ENCODE measurements at regions not wholly inside any gene's neighbourhood (a gene's known extent, or its start where the extent isn't known, plus 50 kb on each side); places are given as distances from the start of the nearest gene placed in this dataset.

GRCh38 chr4:116489739-116490138 is 595.6 kb downstream of the TRAM1L1 start:
- no peak overlapping the region for H3K4me3 ChIP-seq (replicated peaks; ENCODE audit: insufficient read depth, low read length)
- no peak for TF ChIP-seq SPI1 (IDR thresholded peaks at IDR 0.05; ENCODE audit: borderline replicate concordance, low read depth)
- no peak for TF ChIP-seq POLR2AphosphoS5 (IDR thresholded peaks at IDR 0.05; ENCODE audit: low read depth)
- no peak for TF ChIP-seq CTCF (IDR thresholded peaks at IDR 0.05; ENCODE audit: insufficient read depth, low read length)
- TF ChIP-seq REST (IDR thresholded peaks at IDR 0.05; ENCODE audit: insufficient replicate concordance, low read depth) = no peak
- no peak for TF ChIP-seq GABPA (IDR thresholded peaks at IDR 0.05; ENCODE audit: low read depth)
- no peak overlapping the region for H3K27ac ChIP-seq (replicated peaks)
- no peak for DNase-seq (ENCODE audit: low read depth in 1 of 2, low spot score in 1 of 2)
- H3K27me3 ChIP-seq (ENCODE audit: insufficient read depth, poor library complexity, severe bottlenecking) = no peaks in the 10 kb centered on the region

- DNase-seq (ENCODE audit: low read depth in 1 of 2, low spot score in 1 of 2) = no peak
- H3K4me3 ChIP-seq (replicated peaks; ENCODE audit: insufficient read depth, low read length) = no peak overlapping the region
- TF ChIP-seq REST (IDR thresholded peaks at IDR 0.05; ENCODE audit: insufficient replicate concordance, low read depth) = no peak
- no peak for TF ChIP-seq POLR2AphosphoS5 (IDR thresholded peaks at IDR 0.05; ENCODE audit: low read depth)
- TF ChIP-seq GABPA (IDR thresholded peaks at IDR 0.05; ENCODE audit: low read depth) = no peak
- TF ChIP-seq SPI1 (IDR thresholded peaks at IDR 0.05; ENCODE audit: borderline replicate concordance, low read depth) = no peak
- TF ChIP-seq CTCF (IDR thresholded peaks at IDR 0.05; ENCODE audit: insufficient read depth, low read length) = no peak
- H3K27ac ChIP-seq (replicated peaks) = no peak overlapping the region
- H3K27me3 ChIP-seq (ENCODE audit: insufficient read depth, poor library complexity, severe bottlenecking) = no peaks in the 10 kb centered on the region
Observed at GRCh38 chr4:116486401-116486800, 599.0 kb downstream of the TRAM1L1 start.

- TF ChIP-seq CTCF (IDR thresholded peaks at IDR 0.05; ENCODE audit: insufficient read depth, low read length) = no peak
- TF ChIP-seq GABPA (IDR thresholded peaks at IDR 0.05; ENCODE audit: low read depth) = no peak
- TF ChIP-seq REST (IDR thresholded peaks at IDR 0.05; ENCODE audit: insufficient replicate concordance, low read depth) = no peak
- TF ChIP-seq SPI1 (IDR thresholded peaks at IDR 0.05; ENCODE audit: borderline replicate concordance, low read depth) = no peak
- TF ChIP-seq POLR2AphosphoS5 (IDR thresholded peaks at IDR 0.05; ENCODE audit: low read depth) = no peak
- no peak for DNase-seq (ENCODE audit: low read depth in 1 of 2, low spot score in 1 of 2)
- H3K27me3 ChIP-seq (ENCODE audit: insufficient read depth, poor library complexity, severe bottlenecking) = no peaks in the 10 kb centered on the region
- no peak overlapping the region for H3K4me3 ChIP-seq (replicated peaks; ENCODE audit: insufficient read depth, low read length)
- H3K27ac ChIP-seq (replicated peaks) = no peak overlapping the region
Observed at GRCh38 chr4:116480546-116480945, 604.8 kb downstream of the TRAM1L1 start.

All from HL-60 (cell line).